ENCODE measurements at regions not wholly inside any gene's neighbourhood (a gene's known extent, or its start where the extent isn't known, plus 50 kb on each side); places are given as distances from the start of the nearest gene placed in this dataset.

DNA sequence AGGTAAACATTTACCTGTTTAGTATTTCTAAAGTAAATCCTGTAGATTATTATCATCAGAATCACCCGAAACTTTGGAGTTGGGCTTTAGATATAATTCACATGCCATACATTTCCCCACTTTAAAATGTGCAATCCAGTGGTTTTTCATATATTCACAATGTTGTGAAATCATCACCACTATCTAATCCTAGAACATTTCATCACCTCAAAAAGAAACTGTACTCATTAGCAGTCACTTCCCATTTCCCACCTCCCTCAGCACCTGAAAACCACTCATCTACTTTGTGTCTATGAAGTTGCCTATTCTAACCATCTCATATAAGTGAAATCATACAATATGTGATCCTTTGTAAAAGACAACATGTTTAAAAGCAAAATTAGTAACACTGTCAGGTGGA is 182.6 kb downstream of the FZD1 start:
- Histone ChIP-seq H3F3A (ENCODE audit: insufficient read depth, low read length) (no peaks in the 10 kb centered on the region), H3K4me1 (ENCODE audit: insufficient read depth, low read length, severe bottlenecking) (no peaks in the 10 kb centered on the region), H3K27me3 (ENCODE audit: insufficient read depth, low read length) (no peaks in the 10 kb centered on the region), H3K79me2 (ENCODE audit: insufficient read depth, low read length) (no peaks in the 10 kb centered on the region), H3K9me2 (ENCODE audit: low read depth, low read length) (no peaks in the 10 kb centered on the region), H3K4me2 (ENCODE audit: low read length) (no peak overlapping the region), H3K9me3 (ENCODE audit: low read length) (no peaks in the 10 kb centered on the region), H3K36me3 (ENCODE audit: insufficient read depth, low read length) (no peaks in the 10 kb centered on the region), H3K9ac (ENCODE audit: low read length) (no peak overlapping the region), H2AFZ (ENCODE audit: low read length) (no peak overlapping the region), H3K27ac (ENCODE audit: low read depth, low read length, poor library complexity, severe bottlenecking) (no peak overlapping the region), H4K20me1 (ENCODE audit: insufficient read depth, low read length) (no peaks in the 10 kb centered on the region), H3K4me3 (ENCODE audit: low read depth, low read length, poor library complexity, severe bottlenecking) (no peak overlapping the region)
- TF ChIP-seq, protein P1, sequence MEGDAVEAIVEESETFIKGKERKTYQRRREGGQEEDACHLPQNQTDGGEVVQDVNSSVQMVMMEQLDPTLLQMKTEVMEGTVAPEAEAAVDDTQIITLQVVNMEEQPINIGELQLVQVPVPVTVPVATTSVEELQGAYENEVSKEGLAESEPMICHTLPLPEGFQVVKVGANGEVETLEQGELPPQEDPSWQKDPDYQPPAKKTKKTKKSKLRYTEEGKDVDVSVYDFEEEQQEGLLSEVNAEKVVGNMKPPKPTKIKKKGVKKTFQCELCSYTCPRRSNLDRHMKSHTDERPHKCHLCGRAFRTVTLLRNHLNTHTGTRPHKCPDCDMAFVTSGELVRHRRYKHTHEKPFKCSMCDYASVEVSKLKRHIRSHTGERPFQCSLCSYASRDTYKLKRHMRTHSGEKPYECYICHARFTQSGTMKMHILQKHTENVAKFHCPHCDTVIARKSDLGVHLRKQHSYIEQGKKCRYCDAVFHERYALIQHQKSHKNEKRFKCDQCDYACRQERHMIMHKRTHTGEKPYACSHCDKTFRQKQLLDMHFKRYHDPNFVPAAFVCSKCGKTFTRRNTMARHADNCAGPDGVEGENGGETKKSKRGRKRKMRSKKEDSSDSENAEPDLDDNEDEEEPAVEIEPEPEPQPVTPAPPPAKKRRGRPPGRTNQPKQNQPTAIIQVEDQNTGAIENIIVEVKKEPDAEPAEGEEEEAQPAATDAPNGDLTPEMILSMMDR (IDR thresholded peaks at IDR 0.05; ENCODE audit: low read length), result no peak
- TF ChIP-seq EZH2 (IDR thresholded peaks at IDR 0.05; ENCODE audit: borderline replicate concordance, low read length), result no peak

DNA sequence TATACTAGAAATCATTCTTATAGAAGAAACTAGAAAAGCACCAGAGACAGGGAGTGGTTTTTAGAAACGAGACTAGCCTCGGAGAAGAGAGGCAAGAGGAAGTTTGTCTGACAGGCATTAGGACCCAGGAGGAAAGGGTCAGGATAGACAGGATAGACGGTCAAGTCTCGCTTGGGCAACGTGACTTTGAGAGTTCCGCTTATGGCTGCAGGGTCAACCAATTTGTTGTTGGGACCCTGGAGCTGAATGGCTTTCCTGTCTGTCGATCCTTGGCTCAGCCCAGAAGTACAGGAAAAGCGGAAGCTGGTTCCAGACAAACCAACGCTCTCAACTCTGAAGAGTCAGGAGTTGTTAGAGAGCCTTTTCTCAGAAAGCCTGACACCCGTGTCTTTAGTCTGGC is 191.2 kb downstream of the FZD1 start:
- no peak for TF ChIP-seq EZH2 (IDR thresholded peaks at IDR 0.05; ENCODE audit: borderline replicate concordance, low read length)
- TF ChIP-seq, protein P1 (IDR thresholded peaks at IDR 0.05; ENCODE audit: low read length), result no peak
- no peaks in the 10 kb centered on the region for H3F3A ChIP-seq (ENCODE audit: insufficient read depth, low read length)
- H3K27me3 ChIP-seq (ENCODE audit: insufficient read depth, low read length), result no peaks in the 10 kb centered on the region
- H3K9ac ChIP-seq (ENCODE audit: low read length), result no peak overlapping the region
- no peaks in the 10 kb centered on the region for H3K79me2 ChIP-seq (ENCODE audit: insufficient read depth, low read length)
- H3K27ac ChIP-seq (ENCODE audit: low read depth, low read length, poor library complexity, severe bottlenecking), result no peak overlapping the region
- H2AFZ ChIP-seq (ENCODE audit: low read length), result no peak overlapping the region
- peaks cover 3% of the 10 kb centered on the region; the same call in 1 of the 2 replicates for H3K9me3 ChIP-seq (ENCODE audit: low read length)
- no peaks in the 10 kb centered on the region for H3K36me3 ChIP-seq (ENCODE audit: insufficient read depth, low read length)
- no peaks in the 10 kb centered on the region for H3K4me1 ChIP-seq (ENCODE audit: insufficient read depth, low read length, severe bottlenecking)
- no peak overlapping the region for H3K4me3 ChIP-seq (ENCODE audit: low read depth, low read length, poor library complexity, severe bottlenecking)
- no peak overlapping the region for H3K4me2 ChIP-seq (ENCODE audit: low read length)
- no peaks in the 10 kb centered on the region for H3K9me2 ChIP-seq (ENCODE audit: low read depth, low read length)
- no peaks in the 10 kb centered on the region for H4K20me1 ChIP-seq (ENCODE audit: insufficient read depth, low read length)

DNA sequence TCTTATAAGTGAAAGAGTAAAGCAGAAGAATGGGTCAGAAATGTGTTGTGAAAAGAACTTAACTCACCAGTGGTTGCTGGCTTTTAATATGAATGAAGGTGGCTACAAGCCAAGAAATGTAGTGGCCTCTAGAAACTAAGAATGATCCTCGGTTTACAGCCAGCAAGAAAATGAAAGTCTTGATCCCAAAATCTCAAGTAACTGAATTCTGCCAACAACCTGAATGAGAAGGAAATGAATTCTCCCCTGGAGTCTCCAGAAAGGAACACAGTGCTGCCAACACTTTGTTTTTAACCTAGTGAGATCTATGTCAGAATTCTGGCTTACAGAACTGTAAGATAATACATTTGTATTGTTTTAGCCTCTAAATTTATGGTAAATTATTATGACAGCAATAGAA is 193.0 kb downstream of the FZD1 start:
- TF ChIP-seq EZH2 (IDR thresholded peaks at IDR 0.05; ENCODE audit: borderline replicate concordance, low read length), result no peak
- TF ChIP-seq, protein P1 (IDR thresholded peaks at IDR 0.05; ENCODE audit: low read length), result no peak
- Histone ChIP-seq H3K4me3 (ENCODE audit: low read depth, low read length, poor library complexity, severe bottlenecking) (no peak overlapping the region), H3K9me3 (ENCODE audit: low read length) (peaks cover 3% of the 10 kb centered on the region; the same call in 1 of the 2 replicates)

More for the DNA sequence above, 193.0 kb downstream of the FZD1 start:
- H3K4me1 ChIP-seq (ENCODE audit: insufficient read depth, low read length, severe bottlenecking), result no peaks in the 10 kb centered on the region
- no peaks in the 10 kb centered on the region for H4K20me1 ChIP-seq (ENCODE audit: insufficient read depth, low read length)
- H3K27ac ChIP-seq (ENCODE audit: low read depth, low read length, poor library complexity, severe bottlenecking), result no peak overlapping the region
- H3K36me3 ChIP-seq (ENCODE audit: insufficient read depth, low read length), result no peaks in the 10 kb centered on the region
- no peak overlapping the region for H3K4me2 ChIP-seq (ENCODE audit: low read length)
- no peaks in the 10 kb centered on the region for H3K9me2 ChIP-seq (ENCODE audit: low read depth, low read length)
- H3K9ac ChIP-seq (ENCODE audit: low read length), result no peak overlapping the region
- no peaks in the 10 kb centered on the region for H3F3A ChIP-seq (ENCODE audit: insufficient read depth, low read length)
- no peaks in the 10 kb centered on the region for H3K79me2 ChIP-seq (ENCODE audit: insufficient read depth, low read length)
- no peaks in the 10 kb centered on the region for H3K27me3 ChIP-seq (ENCODE audit: insufficient read depth, low read length)
- no peak overlapping the region for H2AFZ ChIP-seq (ENCODE audit: low read length)

All from OCI-LY1 (cell line).